Spinal cord (tissue), 9 donors: ENCODE measurements at regions not wholly inside any gene's neighbourhood (a gene's known extent, or its start where the extent isn't known, plus 50 kb on each side); places are given as distances from the start of the nearest gene placed in this dataset.
"Not testable (repeated sequence)": the region's sequence is repeated elsewhere in the genome, so short reads cannot be mapped to it uniquely, and the experiment has no call there.

Experiments used
- DNase-seq, 6 donors: peaks; one replicate each; pipeline versions ENCODE4 v3.0.0 to v3.0.0-alpha.2; 2013 to 2015; ENCODE audit warnings: low spot score in 6 of 6, low read depth in 4 of 6
- H3K27ac ChIP-seq: one replicate; pipeline ENCODE4 v1.5.1; 2013; ENCODE audit warnings: low read depth, low read length, control low read depth
- H3K27me3 ChIP-seq: one replicate; pipeline ENCODE4 v1.6.1; 2013; ENCODE audit warnings: low read length; ENCODE audit not compliant: control insufficient read depth, insufficient read depth
- H3K36me3 ChIP-seq: one replicate; pipeline ENCODE4 v1.6.1; 2013; ENCODE audit warnings: low read length; ENCODE audit not compliant: control insufficient read depth, insufficient read depth
- H3K4me1 ChIP-seq: one replicate; pipeline ENCODE4 v1.6.1; 2013; ENCODE audit warnings: low read length; ENCODE audit not compliant: control insufficient read depth, insufficient read depth
- H3K4me3 ChIP-seq: one replicate; pipeline ENCODE4 v1.5.1; 2013; ENCODE audit warnings: low read depth, low read length, control low read depth
- H3K9me3 ChIP-seq: one replicate; pipeline ENCODE4 v1.6.1; 2013; ENCODE audit warnings: low read length; ENCODE audit not compliant: control insufficient read depth, insufficient read depth
- WGBS: methylation state at CpG from one replicate; pipeline ENCODE4 v1.1.5; 2013; ENCODE audit warnings: missing lambda C conversion rate; ENCODE audit not compliant: insufficient coverage; 5-methylcytosine and 5-hydroxymethylcytosine counted together
- donor health status: healthy.

GRCh38 chr2:67576991-67577390 lies 179.9 kb downstream of the ETAA1 start:
- Histone ChIP-seq H3K36me3 (no peaks in the 10 kb centered on the region), H3K27ac (no peak overlapping the region), H3K9me3 (no peaks in the 10 kb centered on the region), H3K4me1 (no peaks in the 10 kb centered on the region), H3K4me3 (no peak overlapping the region), H3K27me3 (no peaks in the 10 kb centered on the region)
- WGBS = no CpG with 5 or more reads among the region's 4 CpGs
- DNase-seq = no peak

GRCh38 chr2:67579216-67579615 lies 182.1 kb downstream of the ETAA1 start:
- H3K27me3 ChIP-seq = no peaks in the 10 kb centered on the region
- H3K36me3 ChIP-seq = no peaks in the 10 kb centered on the region
- no CpG with 5 or more reads among the region's 2 CpGs for WGBS
- H3K4me1 ChIP-seq = no peaks in the 10 kb centered on the region
- peaks cover 7% of the 10 kb centered on the region for H3K9me3 ChIP-seq
- no peak for DNase-seq
- no peak overlapping the region for H3K27ac ChIP-seq
- H3K4me3 ChIP-seq = no peak overlapping the region

- no peaks in the 10 kb centered on the region for H3K27me3 ChIP-seq
- no peak overlapping the region for H3K27ac ChIP-seq
- no peaks in the 10 kb centered on the region for H3K36me3 ChIP-seq
- no CpG with 5 or more reads among the region's 1 CpG for WGBS
- H3K4me1 ChIP-seq = no peaks in the 10 kb centered on the region
- DNase-seq = no peak
- no peak overlapping the region for H3K4me3 ChIP-seq
- peaks cover 7% of the 10 kb centered on the region for H3K9me3 ChIP-seq
Measured at GRCh38 chr2:67579806-67580205, 182.7 kb downstream of the ETAA1 start.

GRCh38 chr2:67581751-67582150 lies 184.6 kb downstream of the ETAA1 start:
- H3K27ac ChIP-seq = no peak overlapping the region
- DNase-seq = no peak
- no peaks in the 10 kb centered on the region for H3K27me3 ChIP-seq
- H3K4me1 ChIP-seq = no peaks in the 10 kb centered on the region
- peaks cover 7% of the 10 kb centered on the region for H3K9me3 ChIP-seq
- no peaks in the 10 kb centered on the region for H3K36me3 ChIP-seq
- 90% methylated on average over 1 of the region's 7 CpGs for WGBS
- no peak overlapping the region for H3K4me3 ChIP-seq

GRCh38 chr2:67583185-67583584 lies 186.1 kb downstream of the ETAA1 start:
- Histone ChIP-seq H3K4me1 (no peaks in the 10 kb centered on the region), H3K27ac (no peak overlapping the region), H3K4me3 (no peak overlapping the region), H3K36me3 (no peaks in the 10 kb centered on the region), H3K9me3 (peaks cover 9% of the 10 kb centered on the region), H3K27me3 (no peaks in the 10 kb centered on the region)
- WGBS = no CpG with 5 or more reads among the region's 2 CpGs
- DNase-seq = no peak

GRCh38 chr2:67585400-67585799 lies 188.3 kb downstream of the ETAA1 start:
- no peak overlapping the region for H3K27ac ChIP-seq
- no peaks in the 10 kb centered on the region for H3K36me3 ChIP-seq
- H3K4me3 ChIP-seq = no peak overlapping the region
- H3K27me3 ChIP-seq = no peaks in the 10 kb centered on the region
- H3K4me1 ChIP-seq = no peaks in the 10 kb centered on the region
- H3K9me3 ChIP-seq = peaks cover 9% of the 10 kb centered on the region
- no peak for DNase-seq

GRCh38 chr2:67589121-67589520 lies 192.0 kb downstream of the ETAA1 start:
- H3K4me3 ChIP-seq, H3K27me3 ChIP-seq: not testable (repeated sequence)
- WGBS = 88% methylated on average over 6 of the region's 6 CpGs

GRCh38 chr2:67594522-67594921 lies 197.4 kb downstream of the ETAA1 start:
- H3K9me3 ChIP-seq, H3K27ac ChIP-seq, H3K4me3 ChIP-seq, H3K4me1 ChIP-seq, DNase-seq, H3K36me3 ChIP-seq, H3K27me3 ChIP-seq: not testable (repeated sequence)

More at GRCh38 chr2:67589121-67589520, 192.0 kb downstream of the ETAA1 start:
- H3K9me3 ChIP-seq, H3K4me1 ChIP-seq, H3K36me3 ChIP-seq, DNase-seq, H3K27ac ChIP-seq: not testable (repeated sequence)

GRCh38 chr2:67596871-67597270 lies 199.7 kb downstream of the ETAA1 start:
- Histone ChIP-seq H3K9me3 (no peaks in the 10 kb centered on the region), H3K27ac (no peak overlapping the region), H3K27me3 (no peaks in the 10 kb centered on the region), H3K4me3 (no peak overlapping the region), H3K4me1 (no peaks in the 10 kb centered on the region), H3K36me3 (no peaks in the 10 kb centered on the region)
- DNase-seq = no peak

GRCh38 chr2:67599561-67599960 lies 202.4 kb downstream of the ETAA1 start:
- Histone ChIP-seq H3K27ac (no peak overlapping the region), H3K27me3 (no peaks in the 10 kb centered on the region), H3K4me1 (no peaks in the 10 kb centered on the region), H3K36me3 (no peaks in the 10 kb centered on the region), H3K9me3 (no peaks in the 10 kb centered on the region), H3K4me3 (no peak overlapping the region)
- DNase-seq = no peak
